ENCODE measurements at regions not wholly inside any gene's neighbourhood (a gene's known extent, or its start where the extent isn't known, plus 50 kb on each side); places are given as distances from the start of the nearest gene placed in this dataset.
"Not testable (repeated sequence)": the region's sequence is repeated elsewhere in the genome, so short reads cannot be mapped to it uniquely, and the experiment has no call there.

DNA sequence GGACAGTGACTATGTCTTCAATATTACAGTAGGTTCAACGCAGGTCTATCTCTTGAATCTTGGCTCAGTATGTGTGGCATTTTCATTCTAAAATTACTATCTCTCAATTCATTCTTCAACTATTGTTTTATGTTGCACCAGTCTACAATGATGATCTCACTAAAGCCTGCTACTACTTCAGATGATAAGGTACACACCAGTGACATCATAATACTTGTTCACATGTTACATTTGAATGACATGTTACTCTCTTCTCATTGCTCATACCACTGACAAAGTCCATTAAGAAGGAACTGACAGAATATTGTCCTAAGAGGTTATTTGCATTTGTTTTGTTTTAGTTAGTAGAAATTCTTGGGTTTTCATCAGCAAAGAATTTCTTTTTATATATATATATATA is 165.2 kb upstream of the ST8SIA4 start:
- Histone ChIP-seq H3K9me3 (no peaks in the 10 kb centered on the region), H3K4me1 (no peaks in the 10 kb centered on the region), H3K27me3 (no peaks in the 10 kb centered on the region), H3K27ac (no peak overlapping the region), H3K4me3 (no peak overlapping the region), H3K36me3 (ENCODE audit: low read depth, missing control alignments) (no peaks in the 10 kb centered on the region)
- TF ChIP-seq, protein P1, sequence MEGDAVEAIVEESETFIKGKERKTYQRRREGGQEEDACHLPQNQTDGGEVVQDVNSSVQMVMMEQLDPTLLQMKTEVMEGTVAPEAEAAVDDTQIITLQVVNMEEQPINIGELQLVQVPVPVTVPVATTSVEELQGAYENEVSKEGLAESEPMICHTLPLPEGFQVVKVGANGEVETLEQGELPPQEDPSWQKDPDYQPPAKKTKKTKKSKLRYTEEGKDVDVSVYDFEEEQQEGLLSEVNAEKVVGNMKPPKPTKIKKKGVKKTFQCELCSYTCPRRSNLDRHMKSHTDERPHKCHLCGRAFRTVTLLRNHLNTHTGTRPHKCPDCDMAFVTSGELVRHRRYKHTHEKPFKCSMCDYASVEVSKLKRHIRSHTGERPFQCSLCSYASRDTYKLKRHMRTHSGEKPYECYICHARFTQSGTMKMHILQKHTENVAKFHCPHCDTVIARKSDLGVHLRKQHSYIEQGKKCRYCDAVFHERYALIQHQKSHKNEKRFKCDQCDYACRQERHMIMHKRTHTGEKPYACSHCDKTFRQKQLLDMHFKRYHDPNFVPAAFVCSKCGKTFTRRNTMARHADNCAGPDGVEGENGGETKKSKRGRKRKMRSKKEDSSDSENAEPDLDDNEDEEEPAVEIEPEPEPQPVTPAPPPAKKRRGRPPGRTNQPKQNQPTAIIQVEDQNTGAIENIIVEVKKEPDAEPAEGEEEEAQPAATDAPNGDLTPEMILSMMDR (IDR thresholded peaks at IDR 0.05): no peak
- no peak for TF ChIP-seq POLR2A (IDR thresholded peaks at IDR 0.05)
- WGBS, 2 donors: 82% methylated on average over 1 of the region's 1 CpG
- intact Hi-C loops (cut with DNase I; ENCODE audit: low total_unique reads): no loop called here
- no peak for DNase-seq

DNA sequence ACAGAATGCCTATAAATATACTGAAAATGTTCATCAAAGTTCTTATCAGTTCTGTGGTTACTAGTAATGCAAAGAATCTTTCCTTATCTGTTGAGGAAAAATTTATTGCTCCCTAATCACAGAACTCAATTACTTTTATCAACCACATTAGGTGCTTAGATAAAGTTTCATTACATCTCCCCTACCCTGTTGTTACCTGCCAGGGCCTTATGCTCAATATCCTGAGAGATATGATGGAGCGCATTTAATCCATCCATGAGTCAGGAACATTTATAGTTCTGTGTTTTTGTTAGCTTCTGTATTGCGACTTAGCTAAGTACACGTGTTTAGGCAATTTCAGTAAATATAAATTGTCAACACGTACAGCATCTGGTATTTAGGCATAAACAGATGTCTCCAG is 164.3 kb upstream of the ST8SIA4 start:
- TF ChIP-seq POLR2A (IDR thresholded peaks at IDR 0.05): no peak
- TF ChIP-seq, protein P1 (IDR thresholded peaks at IDR 0.05): no peak
- 53 to 59% methylated on average over 4 of the region's 4 CpGs for WGBS, 2 donors
- Histone ChIP-seq H3K4me1 (no peaks in the 10 kb centered on the region), H3K27me3 (no peaks in the 10 kb centered on the region), H3K36me3 (ENCODE audit: low read depth, missing control alignments) (no peaks in the 10 kb centered on the region), H3K9me3 (no peaks in the 10 kb centered on the region), H3K27ac (no peak overlapping the region), H3K4me3 (no peak overlapping the region)
- DNase-seq: no peak
- intact Hi-C loops (cut with DNase I; ENCODE audit: low total_unique reads): no loop called here

DNA sequence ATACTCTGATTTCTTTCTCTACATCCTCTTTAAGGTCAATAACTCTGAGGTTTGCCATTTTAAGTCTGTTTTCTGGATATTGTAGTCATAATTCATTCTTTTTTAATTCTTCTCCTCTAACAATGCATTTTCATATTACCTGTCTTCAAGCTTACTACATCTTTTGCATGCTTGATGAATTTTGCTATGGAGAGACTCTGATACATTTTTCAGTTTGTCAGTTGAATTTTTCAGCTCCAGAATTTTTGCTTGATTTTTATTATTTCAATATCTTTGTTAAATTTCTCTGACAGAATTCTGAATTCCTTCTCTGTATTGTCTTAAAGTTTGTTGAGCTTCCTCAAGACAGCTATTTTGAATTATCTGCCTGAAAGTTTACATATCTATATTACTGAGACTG is 159.8 kb upstream of the ST8SIA4 start:
- no peak overlapping the region for H3K27ac ChIP-seq
- H3K4me3 ChIP-seq: no peak overlapping the region
- no peaks in the 10 kb centered on the region for H3K36me3 ChIP-seq (ENCODE audit: low read depth, missing control alignments)
- H3K4me1 ChIP-seq: no peaks in the 10 kb centered on the region
- H3K27me3 ChIP-seq: no peaks in the 10 kb centered on the region
- H3K9me3 ChIP-seq: no peaks in the 10 kb centered on the region
- TF ChIP-seq, protein P1 (IDR thresholded peaks at IDR 0.05): no peak
- TF ChIP-seq POLR2A (IDR thresholded peaks at IDR 0.05): no peak
- DNase-seq: no peak
- intact Hi-C loops (cut with DNase I; ENCODE audit: low total_unique reads): no loop called here

DNA sequence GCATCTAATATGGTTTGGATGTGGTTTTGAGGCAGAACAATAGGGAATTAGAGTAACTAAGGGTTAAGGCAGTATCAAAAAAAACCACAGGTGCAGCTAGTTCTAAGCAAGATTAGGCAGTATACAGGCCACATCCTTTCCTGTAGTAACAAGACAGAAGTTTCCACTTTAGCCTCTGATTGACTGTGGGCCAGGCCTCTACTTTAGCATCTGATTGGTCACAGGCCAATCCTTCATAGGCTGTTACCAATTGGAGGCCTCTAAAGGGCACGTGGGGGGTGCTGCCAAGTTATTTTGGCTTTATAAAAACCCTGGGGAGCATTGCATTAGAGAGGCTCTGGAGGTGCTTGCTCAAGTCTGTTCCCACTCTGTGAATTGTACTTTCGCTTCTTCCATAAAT is 144.1 kb upstream of the ST8SIA4 start:
- Histone ChIP-seq H3K4me1 (no peaks in the 10 kb centered on the region), H3K36me3 (ENCODE audit: low read depth, missing control alignments) (no peaks in the 10 kb centered on the region), H3K27me3 (no peaks in the 10 kb centered on the region), H3K9me3 (no peaks in the 10 kb centered on the region), H3K27ac (no peak overlapping the region), H3K4me3 (no peak overlapping the region)
- TF ChIP-seq, protein P1 (IDR thresholded peaks at IDR 0.05): no peak
- TF ChIP-seq POLR2A (IDR thresholded peaks at IDR 0.05): no peak
- WGBS, 2 donors: 64 to 65% methylated on average over 2 of the region's 2 CpGs
- intact Hi-C loops (cut with DNase I; ENCODE audit: low total_unique reads): no loop called here
- DNase-seq: no peak

DNA sequence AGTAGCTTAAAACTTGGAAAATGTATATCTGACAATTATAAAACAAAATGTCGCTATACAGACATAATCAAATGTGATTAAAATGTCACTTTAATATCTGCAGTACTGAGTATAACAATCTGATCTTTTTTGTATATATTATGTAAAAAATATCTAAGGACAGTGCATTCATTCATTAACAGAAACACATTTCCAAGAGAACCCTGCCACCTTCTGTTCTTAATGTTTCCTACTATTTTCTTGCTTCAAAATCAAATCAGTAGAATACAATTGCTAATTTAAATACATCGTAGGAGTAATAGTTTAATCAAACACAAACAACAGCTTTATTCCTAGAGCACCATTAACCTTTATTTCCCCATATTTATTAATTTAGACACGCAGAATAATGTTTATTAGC is 142.6 kb upstream of the ST8SIA4 start:
- intact Hi-C loops (cut with DNase I; ENCODE audit: low total_unique reads): no loop called here
- WGBS, 2 donors: 76 to 80% methylated on average over 3 of the region's 3 CpGs
- Histone ChIP-seq H3K9me3 (no peaks in the 10 kb centered on the region), H3K4me1 (no peaks in the 10 kb centered on the region), H3K27ac (no peak overlapping the region), H3K4me3 (no peak overlapping the region), H3K36me3 (ENCODE audit: low read depth, missing control alignments) (no peaks in the 10 kb centered on the region), H3K27me3 (no peaks in the 10 kb centered on the region)
- no peak for TF ChIP-seq POLR2A (IDR thresholded peaks at IDR 0.05)
- TF ChIP-seq, protein P1 (IDR thresholded peaks at IDR 0.05): no peak
- no peak for DNase-seq

DNA sequence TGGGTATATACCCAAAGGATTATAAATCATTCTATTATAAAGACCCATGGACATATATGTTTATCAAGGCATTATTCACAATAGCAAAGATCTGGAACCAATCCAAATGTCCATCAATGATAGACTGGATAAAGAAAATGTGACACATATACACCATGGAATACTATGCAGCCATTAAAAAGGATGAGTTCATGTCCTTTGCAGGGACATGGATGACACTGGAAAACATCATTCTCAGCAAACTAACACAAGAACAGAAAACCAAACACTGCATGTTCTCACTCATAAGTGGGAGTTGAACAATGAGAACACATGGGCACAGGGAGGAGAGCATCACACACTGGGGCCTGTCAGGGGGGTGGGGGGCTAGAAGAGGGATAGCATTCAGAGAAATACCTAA is 136.9 kb upstream of the ST8SIA4 start:
- DNase-seq; H3K9me3 ChIP-seq; H3K36me3 ChIP-seq (ENCODE audit: low read depth, missing control alignments); H3K4me1 ChIP-seq; H3K27me3 ChIP-seq; H3K4me3 ChIP-seq; H3K27ac ChIP-seq; intact Hi-C loops (cut with DNase I; ENCODE audit: low total_unique reads): not testable (repeated sequence)

All from testis (tissue), 2 donors.